Activated naive CD4-positive, alpha-beta T cell treated with anti-CD3 and anti-CD28 coated beads, Interleukin-2, amount 50 U/mL, for 24 hours (primary cell): ENCODE measurements at regions not wholly inside any gene's neighbourhood (a gene's known extent, or its start where the extent isn't known, plus 50 kb on each side); places are given as distances from the start of the nearest gene placed in this dataset.
"Not testable (repeated sequence)": the region's sequence is repeated elsewhere in the genome, so short reads cannot be mapped to it uniquely, and the experiment has no call there.

Source experiments
- H3K27ac Mint-ChIP-seq: one replicate; pipeline ENCODE4 v1.8.0; 2021; ENCODE audit warnings: mild to moderate bottlenecking, mixed read lengths
- H3K27me3 Mint-ChIP-seq: one replicate; pipeline ENCODE4 v1.8.0; 2021; ENCODE audit warnings: mixed read lengths
- H3K36me3 Mint-ChIP-seq: one replicate; pipeline ENCODE4 v1.8.0; 2021; ENCODE audit warnings: mixed read lengths
- H3K4me1 Mint-ChIP-seq: one replicate; pipeline ENCODE4 v1.8.0; 2021; ENCODE audit warnings: mixed read lengths
- H3K4me3 Mint-ChIP-seq: one replicate; pipeline ENCODE4 v1.8.0; 2021; ENCODE audit warnings: mild to moderate bottlenecking, mixed read lengths
- H3K9me3 Mint-ChIP-seq: one replicate; pipeline ENCODE4 v1.8.0; 2021; ENCODE audit warnings: mixed read lengths

- H3K4me3 Mint-ChIP-seq: no peak overlapping the region
- H3K4me1 Mint-ChIP-seq: no peaks in the 10 kb centered on the region
- H3K27ac Mint-ChIP-seq: no peak overlapping the region
Observed at GRCh38 chr17:31798205-31798724, 60.8 kb downstream of the COPRS start.

GRCh38 chr17:31795941-31796340, 63.1 kb downstream of the COPRS start:
- not testable (repeated sequence) for H3K4me3 Mint-ChIP-seq, H3K27me3 Mint-ChIP-seq, H3K9me3 Mint-ChIP-seq, H3K36me3 Mint-ChIP-seq, H3K4me1 Mint-ChIP-seq, H3K27ac Mint-ChIP-seq

More at GRCh38 chr17:31798205-31798724, 60.8 kb downstream of the COPRS start:
- no peaks in the 10 kb centered on the region for H3K9me3 Mint-ChIP-seq
- no peaks in the 10 kb centered on the region for H3K27me3 Mint-ChIP-seq
- H3K36me3 Mint-ChIP-seq: no peaks in the 10 kb centered on the region

GRCh38 chr17:31794111-31794510, 64.9 kb downstream of the COPRS start:
- no peaks in the 10 kb centered on the region for H3K36me3 Mint-ChIP-seq
- H3K27me3 Mint-ChIP-seq: peaks cover 1% of the 10 kb centered on the region
- no peaks in the 10 kb centered on the region for H3K4me1 Mint-ChIP-seq
- H3K4me3 Mint-ChIP-seq: no peak overlapping the region
- H3K27ac Mint-ChIP-seq: no peak overlapping the region
- no peaks in the 10 kb centered on the region for H3K9me3 Mint-ChIP-seq

GRCh38 chr17:31793634-31794033, 65.4 kb downstream of the COPRS start:
- H3K27ac Mint-ChIP-seq, H3K4me1 Mint-ChIP-seq, H3K4me3 Mint-ChIP-seq, H3K9me3 Mint-ChIP-seq, H3K36me3 Mint-ChIP-seq, H3K27me3 Mint-ChIP-seq: not testable (repeated sequence)

- Mint-ChIP-seq H3K27me3 (peaks cover 1% of the 10 kb centered on the region), H3K36me3 (no peaks in the 10 kb centered on the region), H3K4me3 (no peak overlapping the region), H3K9me3 (no peaks in the 10 kb centered on the region), H3K4me1 (no peaks in the 10 kb centered on the region), H3K27ac (no peak overlapping the region)
Observed at GRCh38 chr17:31792007-31792585, 66.9 kb downstream of the COPRS start.

- Mint-ChIP-seq H3K4me3 (no peak overlapping the region), H3K9me3 (no peaks in the 10 kb centered on the region), H3K36me3 (no peaks in the 10 kb centered on the region), H3K27me3 (peaks cover 1% of the 10 kb centered on the region), H3K27ac (no peak overlapping the region), H3K4me1 (no peaks in the 10 kb centered on the region)
Observed at GRCh38 chr17:31789707-31790505, 69.1 kb downstream of the COPRS start.

GRCh38 chr17:31788956-31789355, 70.1 kb downstream of the COPRS start:
- no peak overlapping the region for H3K27ac Mint-ChIP-seq
- H3K36me3 Mint-ChIP-seq: no peaks in the 10 kb centered on the region
- H3K4me3 Mint-ChIP-seq: no peak overlapping the region
- no peaks in the 10 kb centered on the region for H3K4me1 Mint-ChIP-seq
- peaks cover 1% of the 10 kb centered on the region for H3K27me3 Mint-ChIP-seq
- H3K9me3 Mint-ChIP-seq: no peaks in the 10 kb centered on the region

- H3K27me3 Mint-ChIP-seq: peaks cover 1% of the 10 kb centered on the region
- H3K36me3 Mint-ChIP-seq: no peaks in the 10 kb centered on the region
- no peak overlapping the region for H3K27ac Mint-ChIP-seq
- H3K4me1 Mint-ChIP-seq: no peaks in the 10 kb centered on the region
- no peaks in the 10 kb centered on the region for H3K9me3 Mint-ChIP-seq
- no peak overlapping the region for H3K4me3 Mint-ChIP-seq
Observed at GRCh38 chr17:31788571-31788946, 70.5 kb downstream of the COPRS start.

GRCh38 chr17:31787857-31788570, 71.0 kb downstream of the COPRS start:
- Mint-ChIP-seq H3K4me1 (no peaks in the 10 kb centered on the region), H3K27ac (no peak overlapping the region), H3K27me3 (peaks cover 1% of the 10 kb centered on the region), H3K36me3 (no peaks in the 10 kb centered on the region), H3K9me3 (no peaks in the 10 kb centered on the region), H3K4me3 (no peak overlapping the region)

GRCh38 chr17:31786796-31787481, 72.1 kb downstream of the COPRS start:
- no peaks in the 10 kb centered on the region for H3K4me1 Mint-ChIP-seq
- H3K9me3 Mint-ChIP-seq: no peaks in the 10 kb centered on the region
- H3K27ac Mint-ChIP-seq: no peak overlapping the region
- H3K4me3 Mint-ChIP-seq: no peak overlapping the region
- no peaks in the 10 kb centered on the region for H3K36me3 Mint-ChIP-seq
- H3K27me3 Mint-ChIP-seq: peaks cover 1% of the 10 kb centered on the region

GRCh38 chr17:31780483-31780882, 78.6 kb downstream of the COPRS start:
- Mint-ChIP-seq H3K9me3 (no peaks in the 10 kb centered on the region), H3K36me3 (no peaks in the 10 kb centered on the region), H3K27ac (no peak overlapping the region), H3K4me3 (no peak overlapping the region), H3K27me3 (peaks cover 4% of the 10 kb centered on the region), H3K4me1 (no peaks in the 10 kb centered on the region)

- Mint-ChIP-seq H3K27ac (no peak overlapping the region), H3K4me3 (no peak overlapping the region), H3K36me3 (no peaks in the 10 kb centered on the region), H3K4me1 (no peaks in the 10 kb centered on the region), H3K27me3 (peaks cover 4% of the 10 kb centered on the region), H3K9me3 (no peaks in the 10 kb centered on the region)
Observed at GRCh38 chr17:31778523-31778922, 80.5 kb downstream of the COPRS start.

GRCh38 chr17:31771328-31771727, 87.7 kb downstream of the COPRS start:
- H3K27ac Mint-ChIP-seq, H3K4me1 Mint-ChIP-seq, H3K27me3 Mint-ChIP-seq, H3K9me3 Mint-ChIP-seq, H3K36me3 Mint-ChIP-seq, H3K4me3 Mint-ChIP-seq: not testable (repeated sequence)

- not testable (repeated sequence) for H3K4me1 Mint-ChIP-seq, H3K27ac Mint-ChIP-seq, H3K4me3 Mint-ChIP-seq, H3K36me3 Mint-ChIP-seq, H3K9me3 Mint-ChIP-seq, H3K27me3 Mint-ChIP-seq
Observed at GRCh38 chr17:31770501-31770900, 88.5 kb downstream of the COPRS start.

GRCh38 chr17:31761836-31762510, 97.1 kb downstream of the COPRS start:
- H3K4me1 Mint-ChIP-seq, H3K4me3 Mint-ChIP-seq, H3K9me3 Mint-ChIP-seq: not testable (repeated sequence)

More at GRCh38 chr17:31761836-31762510, 97.1 kb downstream of the COPRS start:
- not testable (repeated sequence) for H3K27me3 Mint-ChIP-seq, H3K36me3 Mint-ChIP-seq, H3K27ac Mint-ChIP-seq
